H1 (cell line): ENCODE measurements at regions not wholly inside any gene's neighbourhood (a gene's known extent, or its start where the extent isn't known, plus 50 kb on each side); places are given as distances from the start of the nearest gene placed in this dataset.

Experiments
- ATF2 ChIP-seq: IDR thresholded peaks from 2 replicates; pipeline ENCODE4 v1.6.1; 2012; ENCODE audit warnings: low read length, inconsistent platforms
- EGR1 ChIP-seq: IDR thresholded peaks from 2 replicates; pipeline ENCODE4 v1.6.1; 2011; ENCODE audit warnings: low read depth, low read length, borderline replicate concordance
- NRF1 ChIP-seq: IDR thresholded peaks from 2 replicates; pipeline ENCODE4 v1.6.1; 2011; ENCODE audit warnings: mild to moderate bottlenecking, low read depth, low read length, improper control_type of control experiment
- TCF12 ChIP-seq: IDR thresholded peaks from 2 replicates; pipeline ENCODE4 v1.6.1; 2011; ENCODE audit warnings: low read depth, mild to moderate bottlenecking, low read length

GRCh38 chr21:35543746-35544145, 494.6 kb upstream of the RUNX1 start (continued):
- TF ChIP-seq ATF2, result no peak
- TF ChIP-seq EGR1, result no peak
- TF ChIP-seq NRF1, result no peak
- TF ChIP-seq TCF12, result no peak
